ENCODE measurements at regions not wholly inside any gene's neighbourhood (a gene's known extent, or its start where the extent isn't known, plus 50 kb on each side); places are given as distances from the start of the nearest gene placed in this dataset.

GRCh38 chr15:79593119-79593869 lies 161.2 kb downstream of the MINAR1 start:
- intact Hi-C loops (cut with DNase I; ENCODE audit: low total_unique reads), result no loop called here
- Histone ChIP-seq H3K9me3 (no peaks in the 10 kb centered on the region), H3K36me3 (no peaks in the 10 kb centered on the region), H3K4me1 (no peaks in the 10 kb centered on the region), H3K27me3 (no peaks in the 10 kb centered on the region), H3K4me3 (no peak overlapping the region), H3K27ac (no peak overlapping the region)
- DNase-seq (ENCODE audit: low spot score in 2 of 2), result no peak
- no peak for TF ChIP-seq POLR2A (IDR thresholded peaks at IDR 0.05)

- no peak for TF ChIP-seq POLR2AphosphoS5 (IDR thresholded peaks at IDR 0.05)
- TF ChIP-seq POLR2A (IDR thresholded peaks at IDR 0.05), result no peak
- no peak for TF ChIP-seq CTCF (IDR thresholded peaks at IDR 0.05)
- intact Hi-C loops (cut with DNase I; ENCODE audit: low total_unique reads), result loop anchor here (1.0 kb wide), 1 partner anchor 9 kb away; no protein-coding TSS in a partner anchor
- Histone ChIP-seq H3K4me1 (no peaks in the 10 kb centered on the region), H3K27me3 (peaks cover 0 to 3% of the 10 kb centered on the region in 2 donors), H3K9me3 (no peaks in the 10 kb centered on the region), H3K36me3 (no peaks in the 10 kb centered on the region), H3K27ac (no peak overlapping the region), H3K4me3 (no peak overlapping the region)
- DNase-seq (ENCODE audit: low spot score in 2 of 2), result no peak
Observed at GRCh38 chr15:79595306-79595705, 163.2 kb downstream of the MINAR1 start.

- Histone ChIP-seq H3K27me3 (peaks cover 0 to 6% of the 10 kb centered on the region in 2 donors), H3K9me3 (no peaks in the 10 kb centered on the region), H3K4me1 (no peaks in the 10 kb centered on the region), H3K4me3 (no peak overlapping the region), H3K36me3 (no peaks in the 10 kb centered on the region), H3K27ac (no peak overlapping the region)
- TF ChIP-seq CTCF (IDR thresholded peaks at IDR 0.05), result peak; percentile 22 to 69 (median 63)
- no peak for TF ChIP-seq POLR2AphosphoS5 (IDR thresholded peaks at IDR 0.05)
- DNase-seq (ENCODE audit: low spot score in 2 of 2), result no peak
- intact Hi-C loops (cut with DNase I; ENCODE audit: low total_unique reads), result loop anchor here (1.0 kb wide), 1 partner anchor 8 kb away; no protein-coding TSS in a partner anchor
Observed at GRCh38 chr15:79595995-79596622, 164.0 kb downstream of the MINAR1 start.

- no peak for DNase-seq (ENCODE audit: low spot score in 2 of 2)
- Histone ChIP-seq H3K4me1 (no peaks in the 10 kb centered on the region), H3K4me3 (no peak overlapping the region), H3K27me3 (peaks cover 0 to 8% of the 10 kb centered on the region in 2 donors), H3K36me3 (no peaks in the 10 kb centered on the region), H3K9me3 (no peaks in the 10 kb centered on the region), H3K27ac (no peak overlapping the region)
- TF ChIP-seq POLR2A (IDR thresholded peaks at IDR 0.05), result no peak
- TF ChIP-seq CTCF (IDR thresholded peaks at IDR 0.05), result no peak
- TF ChIP-seq POLR2AphosphoS5 (IDR thresholded peaks at IDR 0.05), result no peak
- intact Hi-C loops (cut with DNase I; ENCODE audit: low total_unique reads), result no loop called here
Observed at GRCh38 chr15:79598639-79599038, 166.5 kb downstream of the MINAR1 start.

- no peak for TF ChIP-seq POLR2A (IDR thresholded peaks at IDR 0.05)
- TF ChIP-seq POLR2AphosphoS5 (IDR thresholded peaks at IDR 0.05), result no peak
- no peak for TF ChIP-seq CTCF (IDR thresholded peaks at IDR 0.05)
- H3K27me3 ChIP-seq, result peaks cover 0 to 11% of the 10 kb centered on the region in 2 donors
- intact Hi-C loops (cut with DNase I; ENCODE audit: low total_unique reads), result no loop called here
- no peak for DNase-seq (ENCODE audit: low spot score in 2 of 2)
- no peaks in the 10 kb centered on the region for H3K9me3 ChIP-seq
- no peaks in the 10 kb centered on the region for H3K36me3 ChIP-seq
- no peak overlapping the region for H3K4me3 ChIP-seq
- no peaks in the 10 kb centered on the region for H3K4me1 ChIP-seq
- no peak overlapping the region for H3K27ac ChIP-seq
Observed at GRCh38 chr15:79601405-79602086, 169.4 kb downstream of the MINAR1 start.
